ENCODE measurements at regions not wholly inside any gene's neighbourhood (a gene's known extent, or its start where the extent isn't known, plus 50 kb on each side); places are given as distances from the start of the nearest gene placed in this dataset.

GRCh38 chr13:34458756-34459715, 483.0 kb upstream of the NBEA start:
- no peak for TF ChIP-seq CTCF (IDR thresholded peaks at IDR 0.05)

- TF ChIP-seq CTCF (IDR thresholded peaks at IDR 0.05) = no peak
Measured at GRCh38 chr13:34459856-34460255, 482.2 kb upstream of the NBEA start.

- no peak for TF ChIP-seq CTCF (IDR thresholded peaks at IDR 0.05)
Measured at GRCh38 chr13:34462843-34463242, 479.2 kb upstream of the NBEA start.

GRCh38 chr13:34464011-34464410, 478.1 kb upstream of the NBEA start:
- no peak for TF ChIP-seq CTCF (IDR thresholded peaks at IDR 0.05)

GRCh38 chr13:34465423-34465922, 476.6 kb upstream of the NBEA start:
- TF ChIP-seq CTCF (IDR thresholded peaks at IDR 0.05) = no peak

GRCh38 chr13:34466301-34466700, 475.8 kb upstream of the NBEA start:
- no peak for TF ChIP-seq CTCF (IDR thresholded peaks at IDR 0.05)

GRCh38 chr13:34467450-34468083, 474.5 kb upstream of the NBEA start:
- no peak for TF ChIP-seq CTCF (IDR thresholded peaks at IDR 0.05)
